NOMO-1 (cell line): ENCODE measurements at regions not wholly inside any gene's neighbourhood (a gene's known extent, or its start where the extent isn't known, plus 50 kb on each side); places are given as distances from the start of the nearest gene placed in this dataset.

ENCODE experiments used
- DNase-seq, 2 experiments: peaks; one replicate each; lab custom pipeline; 2025; ENCODE audit not compliant: unreplicated experiment in 2 of 2; lab: John Stamatoyannopoulos, UW

DNA sequence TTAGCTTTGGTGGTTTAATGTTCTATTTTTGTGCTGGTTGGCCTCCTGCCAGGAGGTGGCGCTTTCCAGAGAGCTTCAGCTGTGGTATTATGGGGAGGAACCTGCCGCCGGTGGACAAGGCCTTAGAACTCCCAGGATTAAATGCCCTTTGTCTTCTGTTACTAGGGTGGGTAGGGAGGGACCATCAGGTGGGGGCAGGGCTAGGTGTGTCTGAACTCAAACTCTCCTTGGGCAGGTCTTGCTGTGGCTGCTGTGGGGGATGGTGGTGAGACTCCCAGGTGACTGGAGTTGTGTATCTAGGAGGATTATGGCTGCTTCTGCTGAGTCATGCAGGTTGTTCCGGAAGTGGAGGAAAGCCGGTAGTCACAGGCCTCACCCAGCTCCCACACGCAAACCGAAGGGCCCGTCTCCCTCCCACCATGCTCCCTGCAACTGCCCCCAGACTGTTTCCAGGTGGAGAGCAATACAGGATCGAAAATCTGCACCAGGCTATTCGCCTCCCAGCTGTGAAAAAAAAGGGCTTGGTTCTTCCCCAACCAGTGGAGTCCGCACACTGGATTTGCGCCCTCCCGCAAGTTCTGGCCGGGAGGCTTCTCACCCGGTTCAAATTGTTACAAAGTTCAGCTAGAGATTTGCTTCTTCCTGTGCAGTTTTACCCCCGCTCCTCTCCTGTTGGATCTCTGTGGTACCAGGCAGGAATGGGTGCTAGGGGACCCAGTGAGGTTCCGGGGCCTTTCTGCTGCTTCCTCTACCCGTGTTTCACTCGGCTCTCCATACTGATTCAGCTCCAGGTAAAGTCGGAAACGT lies 220.5 kb downstream of the CENPF start:
- DNase-seq = no peak

DNA sequence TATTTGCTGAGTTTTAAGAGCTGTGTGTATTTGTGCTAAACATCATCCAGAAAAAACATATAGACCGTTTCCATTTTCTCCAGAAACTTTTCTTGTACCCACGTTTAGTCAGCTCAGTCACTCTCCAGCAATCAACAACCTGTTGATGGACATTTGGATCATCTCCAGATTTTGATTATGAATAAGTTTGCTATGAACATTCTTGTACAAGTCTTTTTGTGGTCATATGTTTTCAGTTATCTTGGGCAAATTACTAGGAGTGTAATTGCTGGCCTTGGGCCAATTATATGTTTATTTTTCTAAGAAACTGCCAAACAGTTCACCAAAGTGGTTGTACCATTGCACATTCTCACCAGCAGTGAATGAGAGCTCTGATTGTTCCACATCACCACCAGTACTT lies 221.8 kb downstream of the CENPF start:
- no peak for DNase-seq

DNA sequence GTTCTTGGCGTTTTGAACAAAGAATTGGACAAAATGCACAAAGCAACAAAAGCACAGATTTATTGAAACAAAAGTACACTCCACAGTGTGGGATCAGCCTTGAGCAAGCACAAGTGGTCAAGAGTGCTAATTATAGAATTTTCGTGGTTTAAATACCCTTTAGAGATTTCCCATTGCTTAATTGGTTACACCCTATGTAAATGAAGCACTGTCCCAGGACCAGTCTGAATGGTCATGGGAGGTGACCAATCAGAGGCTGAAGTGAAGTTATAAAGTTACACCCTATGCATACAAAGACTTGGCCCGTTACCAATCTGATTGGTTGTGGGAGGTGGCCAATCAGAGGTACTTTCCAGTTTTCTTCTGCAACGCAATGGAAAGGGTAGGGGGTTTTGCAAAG lies 223.6 kb downstream of the CENPF start:
- no peak for DNase-seq

DNA sequence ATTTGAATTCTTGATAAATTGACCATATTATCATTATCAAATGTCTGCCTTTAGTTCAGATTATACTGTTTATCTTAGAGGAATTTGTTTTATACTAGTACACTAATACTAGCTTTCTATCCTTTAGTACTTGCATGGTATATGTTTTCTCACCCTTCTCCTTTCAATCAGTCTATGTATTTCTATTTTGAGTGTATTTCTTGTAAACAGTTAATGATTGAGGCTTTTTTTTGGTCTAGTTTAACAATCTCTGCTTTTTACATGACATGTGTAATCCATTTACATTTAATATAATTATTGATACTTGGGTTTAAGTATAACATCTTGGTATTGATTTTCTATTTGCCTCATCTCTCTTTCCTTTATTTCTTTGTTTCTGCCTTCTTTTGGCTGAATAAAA lies 224.9 kb downstream of the CENPF start:
- DNase-seq = no peak

DNA sequence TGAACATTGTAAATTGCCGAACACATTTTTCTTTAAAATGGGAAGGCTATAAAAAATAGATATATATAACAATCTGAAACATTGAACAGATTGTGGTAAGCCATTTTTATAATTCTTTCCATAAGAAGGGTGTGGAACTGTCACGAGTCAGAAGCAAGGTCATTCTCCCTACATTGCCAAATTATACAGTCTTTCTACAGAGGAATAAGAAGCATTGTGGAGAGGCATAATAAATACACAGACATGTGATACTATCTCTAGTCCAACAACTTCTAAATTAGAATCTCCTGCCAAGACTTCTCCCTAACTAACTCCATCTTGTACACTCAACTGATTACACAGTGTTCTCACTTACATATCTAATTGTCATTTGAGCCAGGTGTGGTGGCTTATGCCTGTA lies 227.9 kb downstream of the CENPF start:
- no peak for DNase-seq

DNA sequence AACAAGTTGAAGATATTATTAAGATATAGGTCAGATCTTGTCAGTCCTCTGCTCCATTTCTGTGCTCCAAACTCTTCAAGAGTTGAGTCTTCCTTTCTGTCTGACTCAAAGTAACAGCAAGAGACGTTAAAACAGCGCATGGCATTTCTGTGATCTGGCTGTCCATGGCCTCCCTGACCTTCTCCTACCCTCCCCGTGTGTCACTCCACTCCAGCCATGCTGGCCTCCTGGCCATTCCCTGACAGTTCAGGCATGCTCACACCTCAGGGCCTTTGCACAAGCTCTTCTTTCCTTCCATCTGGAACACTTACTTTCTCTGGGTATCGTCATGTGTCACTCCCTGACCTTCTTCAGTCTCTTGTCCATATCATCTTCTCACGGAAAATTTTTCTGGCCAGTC lies 229.0 kb downstream of the CENPF start:
- no peak for DNase-seq

DNA sequence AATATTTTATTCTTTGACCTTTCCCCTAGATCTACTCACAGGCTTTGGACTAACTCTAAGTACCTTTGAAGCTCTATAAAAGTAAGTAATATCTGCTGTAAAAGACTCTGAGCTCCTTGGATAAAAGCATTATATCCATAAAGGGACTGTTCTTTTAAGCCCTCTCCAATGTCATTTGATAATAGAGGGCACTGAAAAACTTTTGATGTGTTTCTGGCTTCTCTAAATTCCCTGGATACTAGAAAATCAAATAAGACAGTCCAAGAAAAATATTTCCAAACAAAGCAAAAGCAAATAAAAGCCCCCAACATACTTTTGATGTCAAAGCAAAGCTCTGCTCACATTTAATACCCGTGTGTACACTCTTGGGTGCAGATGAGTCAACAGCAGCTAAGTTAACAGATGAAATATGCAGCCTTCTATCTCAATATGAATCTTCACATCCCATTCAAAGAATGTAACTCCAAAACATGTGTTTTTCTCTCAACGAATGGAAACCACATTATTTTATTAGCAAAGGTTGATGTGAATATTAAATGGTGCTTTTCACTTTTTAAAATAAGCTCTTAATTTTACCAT lies 230.3 kb downstream of the CENPF start:
- no peak for DNase-seq

DNA sequence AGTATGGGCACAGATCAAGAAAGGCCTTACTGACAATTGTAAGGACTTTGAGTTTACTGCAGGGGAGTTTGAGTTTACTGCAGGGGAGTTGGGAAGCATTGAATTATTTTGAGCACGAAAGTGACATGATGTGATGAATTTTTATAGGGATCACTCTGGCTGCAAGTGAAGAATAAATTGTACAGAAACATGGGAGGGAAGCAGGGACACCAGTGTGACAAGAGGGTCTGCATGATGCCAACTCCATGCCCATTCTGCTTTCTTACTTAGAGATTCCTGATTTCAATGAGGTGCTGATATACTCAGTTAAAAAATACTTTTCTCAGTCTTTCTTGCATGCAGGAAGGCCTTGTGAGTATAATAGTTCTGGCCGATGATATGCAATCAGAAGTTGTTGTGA lies 234.4 kb downstream of the CENPF start:
- no peak for DNase-seq

DNA sequence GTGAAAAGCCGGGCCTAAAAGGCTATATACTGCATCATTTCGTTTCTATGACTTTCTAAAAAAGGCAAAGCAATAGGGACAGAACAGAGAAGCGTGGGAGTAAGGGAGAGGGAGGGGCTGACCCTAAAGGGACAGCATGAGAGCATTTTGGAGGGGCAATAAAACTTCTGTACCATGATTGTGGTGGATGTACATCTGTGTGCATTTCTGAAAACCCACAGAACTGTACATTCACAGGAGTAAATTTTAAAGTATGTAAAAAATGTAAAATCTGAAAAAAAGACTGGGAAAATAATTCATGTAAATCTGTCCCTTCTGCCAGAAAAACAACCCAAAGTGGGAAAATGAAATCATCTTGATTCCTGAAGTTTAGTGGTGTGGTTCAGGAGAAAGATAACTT lies 235.4 kb downstream of the CENPF start:
- no peak for DNase-seq

DNA sequence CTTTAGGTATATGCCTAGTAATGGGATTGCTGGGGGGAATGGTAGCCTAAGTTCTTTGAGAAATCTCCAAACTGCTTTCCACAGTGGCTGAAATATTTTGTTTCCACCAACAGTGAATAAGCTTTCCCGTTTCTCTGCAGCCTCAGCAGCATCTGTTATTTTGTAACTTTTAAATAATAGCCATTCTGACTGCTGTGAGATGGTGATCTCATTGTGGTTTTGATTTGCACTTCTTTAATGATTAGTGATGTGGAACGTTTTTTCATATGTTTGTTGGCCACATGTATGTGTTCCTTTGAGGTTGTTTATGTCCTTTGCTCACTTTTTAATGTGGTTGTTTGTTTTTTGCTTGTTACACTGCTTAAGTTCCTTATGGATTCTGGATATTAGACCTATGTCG lies 237.4 kb downstream of the CENPF start:
- no peak for DNase-seq

DNA sequence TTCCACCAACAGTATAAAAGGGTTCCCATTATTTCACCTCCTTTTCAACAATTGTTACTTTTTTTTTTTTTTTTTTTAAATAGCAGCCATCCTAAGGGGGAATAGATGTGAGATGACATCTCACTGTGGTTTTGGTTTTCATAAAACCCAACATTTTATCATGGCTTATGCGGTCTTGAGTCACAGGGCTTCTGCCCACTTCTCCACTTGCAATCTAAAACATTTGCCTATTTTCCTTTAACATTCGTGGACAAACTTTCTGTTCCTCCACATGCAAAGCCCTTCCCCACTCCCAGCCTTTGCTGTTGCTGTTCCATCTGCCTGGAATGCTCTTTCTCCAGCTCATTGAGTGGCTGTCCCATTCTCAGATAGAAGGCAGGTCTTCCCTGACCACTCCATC lies 239.7 kb upstream of the KCNK2 start:
- no peak for DNase-seq

DNA sequence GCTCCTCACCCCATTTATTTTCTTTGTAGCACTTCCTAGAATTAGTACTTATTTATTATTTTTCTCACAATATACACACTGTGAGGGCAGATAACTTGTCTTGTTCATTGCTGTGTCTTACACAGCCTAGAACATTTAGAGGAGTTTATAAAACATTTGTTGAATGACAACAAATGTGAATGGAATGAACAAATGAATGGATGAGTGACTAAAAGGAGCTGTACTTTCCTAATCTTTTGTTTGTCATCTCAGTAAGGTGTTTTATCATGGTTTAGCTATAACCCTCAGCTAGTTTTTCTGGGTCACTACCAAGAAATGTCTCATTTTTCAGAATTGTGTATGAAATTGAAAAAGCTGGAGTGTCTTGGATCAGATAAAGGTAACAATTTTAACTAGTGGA lies 239.3 kb upstream of the KCNK2 start:
- no peak for DNase-seq

DNA sequence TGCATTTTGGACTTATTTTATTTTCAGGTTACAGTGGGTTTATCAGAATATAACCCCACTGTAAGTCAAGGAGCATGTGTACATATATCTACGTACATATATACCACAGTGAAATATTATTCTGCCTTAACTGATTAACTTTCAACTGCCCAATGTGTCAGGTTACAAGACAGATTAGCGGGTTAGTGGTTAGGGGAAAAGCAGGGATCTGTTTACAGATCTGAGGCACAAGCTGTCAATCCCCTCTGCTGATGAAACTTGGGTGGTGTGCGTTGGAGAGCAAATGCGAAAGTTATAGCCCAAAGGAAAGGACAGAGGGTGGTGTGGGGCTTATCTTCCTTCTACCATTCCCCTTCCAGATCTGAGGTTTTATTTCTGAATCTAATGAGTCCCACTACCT lies 238.2 kb upstream of the KCNK2 start:
- no peak for DNase-seq

DNA sequence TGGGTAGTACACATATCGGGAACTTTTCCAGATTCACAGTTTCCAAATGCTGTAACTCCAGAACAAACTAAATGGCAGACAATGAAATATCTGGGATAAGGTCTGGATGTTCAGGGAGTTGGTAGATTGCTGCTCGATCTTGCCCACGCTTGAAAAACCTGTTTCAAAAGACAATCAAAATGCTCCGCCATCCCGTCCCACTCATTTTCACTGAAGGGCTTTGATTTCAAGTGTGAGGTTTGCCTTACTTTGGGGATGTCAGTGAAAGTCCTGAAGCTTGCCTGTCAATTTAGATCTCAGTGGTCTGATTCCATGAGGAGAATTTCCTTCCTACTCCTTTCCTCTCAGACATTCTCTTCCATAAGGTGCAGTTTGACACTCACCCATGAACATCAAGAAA lies 236.3 kb upstream of the KCNK2 start:
- DNase-seq = no peak

DNA sequence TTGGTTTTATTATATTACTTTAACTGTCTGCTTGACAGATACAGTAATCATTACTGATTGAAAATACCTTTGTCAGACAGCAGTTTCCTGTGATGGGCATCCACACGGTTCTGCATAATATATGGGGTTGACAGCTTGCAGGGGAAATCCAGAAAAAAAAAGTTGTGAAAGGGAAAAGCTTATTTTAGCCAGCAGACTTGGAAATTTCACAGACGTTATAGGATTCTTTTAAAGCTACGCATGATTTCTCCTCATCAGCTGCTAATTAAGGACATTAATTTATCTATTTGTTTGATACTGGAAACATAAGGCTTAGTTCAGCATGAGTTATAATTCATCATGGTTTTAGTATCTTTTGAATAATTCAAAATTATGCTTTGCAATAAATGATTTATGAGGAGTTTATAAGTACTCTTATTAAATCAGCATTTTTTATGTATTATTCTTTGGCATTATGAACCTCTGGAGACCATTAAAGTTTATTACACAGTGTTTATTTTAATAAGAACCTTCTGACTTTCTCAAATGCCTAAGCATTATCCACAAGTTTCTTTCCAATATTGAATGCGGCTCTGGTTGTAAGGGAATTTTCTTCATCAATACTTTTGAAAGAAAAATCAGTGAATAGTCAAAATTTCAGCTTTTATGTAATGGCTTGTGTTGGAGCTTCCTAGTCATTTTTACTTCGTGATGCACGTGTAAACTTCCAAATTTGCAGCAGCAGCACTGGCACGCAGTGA lies 235.3 kb upstream of the KCNK2 start:
- no peak for DNase-seq

DNA sequence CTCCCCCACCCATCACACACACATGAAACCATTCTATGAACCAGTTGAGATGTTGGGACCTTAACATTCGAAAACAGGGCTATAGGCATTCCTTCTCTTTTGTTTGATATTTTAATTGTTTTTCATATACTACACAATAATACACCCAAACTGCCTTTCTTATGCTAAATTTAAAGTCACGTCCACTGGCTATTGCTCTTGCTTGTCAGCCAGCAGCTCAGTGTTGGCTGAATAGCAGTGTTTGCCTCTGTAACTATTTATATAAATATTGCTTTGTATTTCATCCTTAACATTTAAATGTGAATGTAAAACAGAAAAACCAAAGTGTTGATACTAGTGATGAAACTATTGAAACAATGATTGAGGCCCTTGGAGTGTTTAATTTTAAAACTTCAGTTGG lies 234.4 kb upstream of the KCNK2 start:
- DNase-seq = no peak

DNA sequence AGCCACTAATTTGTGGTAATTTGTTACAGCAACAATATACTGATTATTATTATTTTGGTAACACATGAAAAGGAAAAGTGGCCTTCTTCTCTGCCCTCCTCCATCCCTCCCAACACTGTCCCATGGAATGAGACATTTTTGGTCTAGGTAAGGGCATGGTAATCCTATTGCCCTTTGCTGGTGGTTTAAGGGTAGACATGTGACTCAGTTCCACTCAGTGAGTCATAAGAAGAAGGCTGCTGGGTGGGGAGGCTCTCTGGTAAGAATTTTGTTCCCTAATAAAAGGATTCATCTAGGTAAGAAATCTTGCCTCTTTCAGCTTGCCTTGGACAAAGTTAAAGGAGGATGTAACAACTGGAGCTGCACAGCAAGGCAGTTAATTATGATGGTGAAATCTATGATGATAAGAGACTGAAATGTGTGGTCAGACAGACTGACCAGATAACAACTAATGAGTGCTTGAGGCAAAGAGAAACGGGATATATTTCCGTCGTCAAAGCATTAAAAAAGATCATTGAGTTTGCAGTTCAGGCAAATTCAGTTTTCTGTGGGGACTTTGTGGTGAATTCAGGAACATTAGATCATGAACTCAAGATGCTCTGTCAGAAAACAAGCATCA lies 232.0 kb upstream of the KCNK2 start:
- no peak for DNase-seq

DNA sequence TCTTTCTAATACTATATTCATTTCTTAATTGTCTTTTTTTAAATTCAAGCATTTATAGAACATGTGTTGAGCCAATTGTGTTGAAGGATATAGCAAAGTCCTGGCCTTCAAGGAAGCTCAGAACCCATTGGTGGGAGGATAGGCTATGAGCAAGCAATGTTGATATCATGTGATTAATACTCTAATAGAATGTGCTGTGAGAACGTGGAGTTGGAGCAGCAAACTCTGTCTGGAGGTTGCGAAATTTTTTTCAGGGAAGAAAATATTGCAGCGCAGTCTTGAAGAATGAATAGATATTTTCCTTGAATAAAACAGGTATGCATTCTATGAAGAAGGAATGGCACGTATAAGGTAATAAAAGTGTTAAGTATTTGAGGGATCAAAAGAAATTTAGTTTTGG lies 229.2 kb upstream of the KCNK2 start:
- no peak for DNase-seq

DNA sequence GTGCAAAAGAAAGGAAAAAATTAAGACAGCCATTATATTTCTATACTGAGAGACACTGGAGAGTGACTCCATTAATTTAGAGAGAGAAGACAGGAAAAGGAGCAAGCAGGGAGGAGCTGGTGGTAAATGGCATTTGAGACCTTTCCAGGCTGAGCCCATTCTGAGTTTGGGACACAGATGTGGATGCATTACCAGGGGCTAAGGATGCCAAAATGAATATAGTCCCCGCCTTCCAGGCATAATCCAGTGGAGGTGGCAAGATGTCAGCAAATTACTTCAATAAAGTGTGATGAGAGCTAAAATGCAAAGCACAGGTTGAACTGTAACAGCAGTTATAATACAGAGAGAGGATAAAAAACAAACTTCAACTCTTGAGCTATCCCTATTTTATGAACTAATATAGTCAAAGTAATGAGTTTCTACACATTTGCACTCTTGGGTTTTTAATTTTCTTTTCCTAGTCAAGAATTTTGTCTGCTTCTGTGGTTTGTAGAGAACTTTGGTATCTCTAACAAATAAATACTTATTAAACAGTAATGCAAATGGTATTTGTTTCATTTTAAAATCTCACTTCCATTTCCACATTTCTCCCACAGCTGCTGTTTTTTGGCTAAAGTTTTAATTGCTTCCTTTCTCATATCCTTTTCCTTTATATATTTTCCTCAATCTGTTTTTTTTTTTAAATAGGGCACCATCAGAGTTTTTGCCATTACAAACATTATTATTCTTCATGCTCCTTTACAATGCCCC lies 228.2 kb upstream of the KCNK2 start:
- no peak for DNase-seq

DNA sequence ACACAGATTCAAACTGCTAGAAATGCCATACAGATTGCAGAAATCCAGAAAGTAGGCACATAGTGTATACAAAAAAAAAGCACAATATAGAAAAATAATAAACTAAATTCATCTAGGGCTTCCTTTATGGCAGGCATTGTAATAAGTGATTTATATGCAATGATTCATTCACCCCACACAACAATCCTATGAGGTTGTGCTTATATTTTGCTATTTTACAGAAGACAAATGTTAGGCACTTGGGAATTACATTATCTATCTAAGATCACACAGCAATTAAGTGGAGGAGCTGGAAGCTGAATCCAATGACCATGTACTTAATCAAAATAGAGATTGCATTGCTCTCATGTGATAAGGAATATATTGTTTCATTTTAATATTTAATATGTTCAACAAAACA lies 225.7 kb upstream of the KCNK2 start:
- no peak for DNase-seq

DNA sequence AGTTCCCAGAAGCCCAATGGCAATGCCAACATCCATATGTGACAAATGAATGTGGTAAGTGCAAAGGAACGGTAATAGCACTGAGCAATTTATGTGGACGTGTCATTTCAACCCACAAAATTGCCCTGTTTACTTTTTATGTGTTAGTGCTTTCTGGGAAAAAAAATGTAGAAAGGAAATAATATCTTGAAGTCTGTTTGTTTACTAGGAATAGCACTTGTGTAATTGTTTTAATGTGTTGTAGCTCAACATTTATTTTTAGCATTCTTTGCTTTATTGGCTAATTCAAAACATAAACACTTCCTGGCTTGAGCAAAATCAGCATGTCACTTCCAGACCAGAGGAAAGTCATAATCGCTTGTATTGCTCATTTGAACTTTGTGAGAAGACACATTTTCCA lies 224.8 kb upstream of the KCNK2 start:
- DNase-seq = no peak
